Umbilical cord (tissue), 1 donor: ENCODE measurements at regions not wholly inside any gene's neighbourhood (a gene's known extent, or its start where the extent isn't known, plus 50 kb on each side); places are given as distances from the start of the nearest gene placed in this dataset.
A peak's percentile ranks its signal among the peaks of the same experiment; 100 is the strongest.

Experiments
- DNase-seq: peaks from one replicate; pipeline ENCODE4 v3.0.0-alpha.2; 2015; ENCODE audit warnings: low spot score

- no peak for DNase-seq
Measured at GRCh38 chr1:115423776-115424175, 85.7 kb upstream of the NGF start.

- DNase-seq = no peak
Measured at GRCh38 chr1:115419571-115419970, 81.5 kb upstream of the NGF start.

GRCh38 chr1:115413621-115414020 lies 75.6 kb upstream of the NGF start:
- no peak for DNase-seq

- DNase-seq = no peak
Measured at GRCh38 chr1:115413208-115413607, 75.2 kb upstream of the NGF start.

GRCh38 chr1:115412733-115413132 lies 74.7 kb upstream of the NGF start:
- DNase-seq = no peak

GRCh38 chr1:115412286-115412685 lies 74.2 kb upstream of the NGF start:
- no peak for DNase-seq

GRCh38 chr1:115411371-115412063 lies 73.5 kb upstream of the NGF start:
- DNase-seq = no peak

GRCh38 chr1:115409094-115410015 lies 71.3 kb upstream of the NGF start:
- peak; percentile 28 for DNase-seq

GRCh38 chr1:115408533-115408932 lies 70.5 kb upstream of the NGF start:
- no peak for DNase-seq

- no peak for DNase-seq
Measured at GRCh38 chr1:115404911-115405310, 66.9 kb upstream of the NGF start.

- DNase-seq = peak; percentile 12
Measured at GRCh38 chr1:115402753-115403184, 64.7 kb upstream of the NGF start.

GRCh38 chr1:115401676-115402075 lies 63.6 kb upstream of the NGF start:
- peak; percentile 25 for DNase-seq

GRCh38 chr1:115400891-115401290 lies 62.8 kb upstream of the NGF start:
- no peak for DNase-seq

GRCh38 chr1:115400426-115400825 lies 62.4 kb upstream of the NGF start:
- no peak for DNase-seq

GRCh38 chr1:115398745-115399144 lies 60.7 kb upstream of the NGF start:
- DNase-seq = peak; percentile 4
